Thoracic aorta (tissue), 2 donors: ENCODE measurements at regions not wholly inside any gene's neighbourhood (a gene's known extent, or its start where the extent isn't known, plus 50 kb on each side); places are given as distances from the start of the nearest gene placed in this dataset.
"Not testable (repeated sequence)": the region's sequence is repeated elsewhere in the genome, so short reads cannot be mapped to it uniquely, and the experiment has no call there.

Source experiments
- ATAC-seq: fragments of 150-250 bp; one replicate; pipeline ENCODE4 v1.8.0; 2017; ENCODE audit warnings: low read depth; ENCODE audit not compliant: insufficient number of reproducible peaks, low FRiP score
- DNase-seq: peaks from one replicate; pipeline ENCODE4 v3.0.0-alpha.2; 2020; ENCODE audit warnings: low spot score
- H3K27ac ChIP-seq, 2 donors: fragments of 200-600 bp; sonication (generic); 1 replicate in 1 of 2; 2 replicates in 1 of 2; pipeline ENCODE4 v1.5.1; 2016; ENCODE audit warnings: mild to moderate bottlenecking in 2 of 2, moderate library complexity in 2 of 2
- H3K27me3 ChIP-seq: fragments of 200-600 bp; sonication (generic); replicated peaks from 2 replicates; pipeline ENCODE4 v1.6.0; 2016; ENCODE audit warnings: mild to moderate bottlenecking; ENCODE audit not compliant: insufficient read depth
- H3K36me3 ChIP-seq: fragments of 200-600 bp; sonication (generic); one replicate; pipeline ENCODE4 v1.5.1; 2016
- H3K4me1 ChIP-seq, 2 donors: fragments of 200-600 bp; sonication (generic); 1 replicate in 1 of 2; 2 replicates in 1 of 2; pipeline versions ENCODE4 v1.5.1 to v1.6.0; 2016; ENCODE audit warnings: low read depth in 2 of 2, mild to moderate bottlenecking in 1 of 2; ENCODE audit not compliant: control insufficient read depth in 1 of 2
- H3K4me3 ChIP-seq: fragments of 200-600 bp; sonication (generic); 2 replicates; pipeline ENCODE4 v1.5.1; 2016; ENCODE audit warnings: mild to moderate bottlenecking
- H3K9me3 ChIP-seq: fragments of 200-600 bp; sonication (generic); 2 replicates; pipeline ENCODE4 v1.5.1; 2016
- TF ChIP-seq, protein P1 (sequence below): fragments of 200-600 bp; sonication (generic); IDR thresholded peaks from one replicate; pipeline ENCODE4 v1.5.1; 2019; ENCODE audit warnings: antibody characterized with exemption

DNA sequence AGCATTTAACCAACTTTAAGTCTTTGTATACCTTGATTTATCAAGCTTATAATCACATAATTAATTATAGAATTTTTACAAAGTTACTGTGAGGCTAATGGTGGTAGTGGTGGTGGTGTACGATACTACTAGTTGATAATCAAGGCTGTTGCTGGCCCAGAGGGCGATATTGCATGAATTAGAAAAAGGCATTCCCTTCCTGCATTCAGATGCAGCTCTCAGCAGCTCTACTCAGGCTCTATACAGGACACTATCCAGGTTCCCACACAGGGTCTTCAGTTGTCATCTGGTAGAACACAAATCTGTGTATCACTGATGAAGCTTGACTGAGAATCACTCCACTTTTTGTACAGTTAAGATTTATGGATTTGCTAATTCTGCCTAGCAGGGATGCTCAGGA lies 562.8 kb upstream of the C9orf72 start:
- no peaks in the 10 kb centered on the region for H3K36me3 ChIP-seq
- no peaks in the 10 kb centered on the region for H3K9me3 ChIP-seq
- ATAC-seq (no peak), DNase-seq (no peak)
- H3K4me3 ChIP-seq, result no peak overlapping the region
- H3K27me3 ChIP-seq, result no peaks in the 10 kb centered on the region
- TF ChIP-seq, protein P1, sequence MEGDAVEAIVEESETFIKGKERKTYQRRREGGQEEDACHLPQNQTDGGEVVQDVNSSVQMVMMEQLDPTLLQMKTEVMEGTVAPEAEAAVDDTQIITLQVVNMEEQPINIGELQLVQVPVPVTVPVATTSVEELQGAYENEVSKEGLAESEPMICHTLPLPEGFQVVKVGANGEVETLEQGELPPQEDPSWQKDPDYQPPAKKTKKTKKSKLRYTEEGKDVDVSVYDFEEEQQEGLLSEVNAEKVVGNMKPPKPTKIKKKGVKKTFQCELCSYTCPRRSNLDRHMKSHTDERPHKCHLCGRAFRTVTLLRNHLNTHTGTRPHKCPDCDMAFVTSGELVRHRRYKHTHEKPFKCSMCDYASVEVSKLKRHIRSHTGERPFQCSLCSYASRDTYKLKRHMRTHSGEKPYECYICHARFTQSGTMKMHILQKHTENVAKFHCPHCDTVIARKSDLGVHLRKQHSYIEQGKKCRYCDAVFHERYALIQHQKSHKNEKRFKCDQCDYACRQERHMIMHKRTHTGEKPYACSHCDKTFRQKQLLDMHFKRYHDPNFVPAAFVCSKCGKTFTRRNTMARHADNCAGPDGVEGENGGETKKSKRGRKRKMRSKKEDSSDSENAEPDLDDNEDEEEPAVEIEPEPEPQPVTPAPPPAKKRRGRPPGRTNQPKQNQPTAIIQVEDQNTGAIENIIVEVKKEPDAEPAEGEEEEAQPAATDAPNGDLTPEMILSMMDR, result no peak
- no peak overlapping the region for H3K27ac ChIP-seq
- no peaks in the 10 kb centered on the region for H3K4me1 ChIP-seq

DNA sequence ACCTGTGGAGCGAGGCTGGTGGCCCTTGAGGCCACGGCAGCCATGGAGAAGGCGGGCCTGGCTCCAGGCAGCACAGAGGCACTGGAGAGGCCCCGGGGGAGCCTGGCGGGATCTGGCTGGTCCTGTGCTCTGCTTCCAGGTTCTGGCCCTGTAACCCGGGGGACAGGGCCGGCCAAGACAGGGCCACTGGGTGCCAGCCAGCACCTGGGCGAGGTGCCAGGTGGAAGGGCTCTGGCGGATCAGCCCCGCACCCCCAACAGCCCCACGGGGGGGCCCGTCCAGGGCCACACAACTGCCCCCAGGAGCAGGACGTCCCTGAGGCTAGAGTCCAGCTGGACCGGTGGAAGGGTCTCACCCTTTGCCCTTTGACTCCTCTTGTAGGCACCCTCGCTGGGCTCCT lies 574.1 kb upstream of the C9orf72 start:
- not testable (repeated sequence) for H3K4me3 ChIP-seq, H3K4me1 ChIP-seq, DNase-seq, H3K27ac ChIP-seq, H3K27me3 ChIP-seq, H3K9me3 ChIP-seq, H3K36me3 ChIP-seq, ATAC-seq

DNA sequence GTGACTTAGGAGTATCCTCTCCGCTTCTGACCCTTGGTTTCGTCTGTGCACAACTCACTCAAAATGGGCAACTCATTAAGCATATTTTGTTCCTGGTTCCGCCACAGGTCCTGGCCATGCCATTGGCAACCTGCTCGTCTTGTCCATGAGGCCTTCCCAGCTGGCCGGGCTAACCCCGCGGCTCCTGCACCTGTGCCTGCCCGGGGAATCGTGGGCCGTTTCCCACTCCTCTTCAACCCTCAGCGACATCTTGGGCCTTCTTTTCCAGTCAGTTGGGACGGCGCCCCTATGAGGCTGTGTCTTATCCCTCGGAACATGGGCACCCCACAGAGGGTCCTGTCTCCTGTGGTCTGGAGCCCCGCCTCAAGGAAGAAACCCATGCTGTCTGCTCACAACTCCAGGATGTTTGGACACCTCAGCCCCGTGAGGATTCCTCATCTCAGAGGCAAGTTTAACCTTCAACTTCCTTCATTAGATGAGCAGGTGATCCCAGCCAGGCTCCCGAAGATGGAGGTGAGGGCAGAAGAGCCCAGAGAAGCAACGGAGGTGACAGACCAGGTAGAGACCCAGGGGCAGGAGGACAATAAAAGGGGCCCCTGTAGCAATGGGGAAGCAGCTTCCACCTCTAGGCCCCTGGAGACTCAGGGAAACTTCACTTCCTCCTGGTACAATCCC lies 574.8 kb upstream of the C9orf72 start:
- not testable (repeated sequence) for DNase-seq, H3K36me3 ChIP-seq, H3K27ac ChIP-seq, H3K4me3 ChIP-seq, H3K9me3 ChIP-seq, H3K27me3 ChIP-seq, H3K4me1 ChIP-seq, ATAC-seq

DNA sequence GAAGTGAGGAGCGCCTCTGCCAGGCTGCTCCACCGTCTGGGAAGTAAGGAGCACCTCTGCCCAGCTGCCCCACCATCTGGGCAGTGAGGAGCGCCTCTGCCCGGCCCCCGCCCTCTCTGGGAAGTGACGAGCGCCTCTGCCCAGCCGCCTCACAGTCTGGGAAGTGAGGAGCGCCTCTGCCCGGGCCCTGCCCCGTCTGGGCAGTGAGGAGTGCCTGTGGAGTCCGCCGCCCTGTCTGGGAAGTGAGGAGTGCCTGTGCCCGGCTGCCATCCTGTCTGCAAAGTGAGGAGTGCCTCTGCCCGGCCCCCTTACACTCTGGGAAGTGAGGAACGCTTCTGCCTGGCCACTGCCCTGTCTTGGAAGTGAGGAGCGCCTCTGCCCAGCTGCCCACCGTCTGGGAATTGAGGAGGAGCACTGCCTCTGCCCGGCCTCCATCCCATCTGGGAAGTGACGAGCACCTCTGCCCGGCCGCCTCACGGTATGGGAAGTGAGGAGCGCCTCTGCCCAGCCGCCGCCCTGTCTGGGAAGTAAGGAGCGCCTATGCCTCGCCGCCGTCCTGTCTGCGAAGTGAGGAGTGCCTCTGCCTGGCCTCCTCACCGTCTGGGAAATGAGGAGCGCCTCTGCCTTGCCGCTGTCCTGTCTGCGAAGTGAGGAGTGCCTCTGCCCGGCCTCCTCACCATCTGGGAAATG lies 576.2 kb upstream of the C9orf72 start:
- ATAC-seq, H3K4me1 ChIP-seq, H3K36me3 ChIP-seq, H3K9me3 ChIP-seq, DNase-seq, H3K27ac ChIP-seq, H3K27me3 ChIP-seq, H3K4me3 ChIP-seq: not testable (repeated sequence)

DNA sequence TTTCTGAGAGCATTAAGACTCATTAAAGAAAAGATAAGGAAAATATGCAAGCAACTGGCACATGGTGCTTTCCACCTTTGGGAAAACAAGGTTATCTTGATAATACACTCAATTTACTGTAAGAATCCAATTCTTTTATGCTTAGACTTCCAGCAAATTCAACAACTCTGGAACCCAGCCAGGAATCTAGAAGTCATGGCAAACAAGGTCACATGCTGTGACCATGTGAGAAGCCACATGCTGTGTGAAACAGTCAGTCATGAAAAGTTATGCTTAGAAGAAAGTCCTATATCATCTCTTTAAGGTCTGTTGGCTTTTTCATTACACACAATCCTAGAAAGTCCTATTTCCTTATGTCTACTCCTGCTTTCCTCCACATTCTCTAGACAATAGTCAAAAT lies 581.8 kb upstream of the C9orf72 start:
- Histone ChIP-seq H3K4me1 (no peaks in the 10 kb centered on the region), H3K27me3 (no peaks in the 10 kb centered on the region), H3K27ac (no peak overlapping the region), H3K36me3 (no peaks in the 10 kb centered on the region), H3K4me3 (no peak overlapping the region), H3K9me3 (no peaks in the 10 kb centered on the region)
- DNase-seq (no peak), ATAC-seq (no peak)
- TF ChIP-seq, protein P1, result no peak

DNA sequence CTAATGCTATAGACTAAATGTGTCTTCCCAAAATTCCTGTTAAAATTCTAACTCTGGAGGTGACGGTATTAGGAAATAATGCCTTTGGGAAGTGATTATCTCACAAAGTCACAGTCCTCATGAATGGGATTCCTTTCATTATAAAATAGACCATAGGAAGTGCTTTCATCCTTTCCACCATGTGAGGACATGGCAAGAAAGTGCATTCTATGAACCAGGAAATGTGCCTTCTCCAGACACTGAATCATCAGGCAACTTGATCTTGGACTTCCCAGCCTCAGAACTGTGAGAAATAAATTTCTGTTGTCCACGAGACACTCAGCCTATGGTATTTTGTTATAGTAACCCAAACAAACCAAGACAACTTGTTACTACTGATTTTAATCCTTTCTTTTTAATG lies 582.4 kb upstream of the C9orf72 start:
- ATAC-seq, result no peak
- no peaks in the 10 kb centered on the region for H3K4me1 ChIP-seq
- DNase-seq, result no peak
- H3K27me3 ChIP-seq, result no peaks in the 10 kb centered on the region
- no peak overlapping the region for H3K4me3 ChIP-seq
- TF ChIP-seq, protein P1, result no peak
- H3K36me3 ChIP-seq, result no peaks in the 10 kb centered on the region
- H3K9me3 ChIP-seq, result no peaks in the 10 kb centered on the region
- H3K27ac ChIP-seq, result no peak overlapping the region
